ENCODE measurements at regions not wholly inside any gene's neighbourhood (a gene's known extent, or its start where the extent isn't known, plus 50 kb on each side); places are given as distances from the start of the nearest gene placed in this dataset.

DNA sequence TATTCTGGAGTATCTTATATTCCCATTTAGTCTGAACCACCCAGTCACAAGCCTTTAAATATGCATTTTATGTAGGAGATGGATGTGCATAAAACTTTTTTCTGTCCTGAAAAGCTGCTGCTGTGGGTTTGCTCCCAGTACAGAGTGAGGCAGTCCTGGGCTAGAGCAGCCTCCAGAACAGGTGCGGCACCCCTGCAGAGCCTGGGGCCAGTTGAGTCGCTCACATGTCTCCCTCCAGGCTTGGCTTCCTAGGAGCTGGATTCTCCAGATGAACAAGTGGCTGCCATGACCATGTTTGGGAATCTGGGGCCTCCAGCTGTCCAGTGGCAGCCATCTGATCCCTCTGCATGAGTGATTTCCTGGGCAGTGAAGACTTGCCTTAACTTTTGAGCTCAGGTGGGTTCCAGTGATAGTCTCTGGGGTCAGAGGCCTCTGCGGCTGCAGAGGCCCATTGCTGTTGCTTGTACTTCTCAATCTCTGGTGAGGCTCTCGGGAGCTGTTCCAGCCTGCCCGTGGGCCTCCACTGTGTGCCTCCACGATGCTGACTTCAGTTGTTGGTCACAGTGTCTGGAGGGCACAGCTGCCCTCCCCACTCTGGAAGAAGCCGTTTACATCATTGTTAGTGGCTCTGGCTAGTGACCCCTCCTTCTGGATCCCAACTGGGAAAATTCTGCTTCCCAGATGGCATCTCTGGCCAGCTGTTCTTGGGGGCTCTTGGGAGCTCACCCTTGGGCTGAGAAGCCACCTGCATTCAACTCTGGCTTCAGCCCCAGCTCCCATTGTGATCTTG is 120.4 kb downstream of the EMX2 start:
- Histone ChIP-seq H3K27ac (ENCODE audit: low read depth, low read length, poor library complexity, severe bottlenecking) (no peak overlapping the region), H3K4me3 (ENCODE audit: low read depth, low read length, poor library complexity, severe bottlenecking) (no peak overlapping the region), H3K4me1 (ENCODE audit: insufficient read depth, low read length, poor library complexity, severe bottlenecking) (no peaks in the 10 kb centered on the region), H3K27me3 (replicated peaks; ENCODE audit: insufficient read depth, low read depth, low read length, poor library complexity) (peaks cover 24% of the 10 kb centered on the region), H3K36me3 (ENCODE audit: insufficient read depth, low read length, poor library complexity, severe bottlenecking) (no peaks in the 10 kb centered on the region), H3K9me3 (ENCODE audit: low read depth, low read length, poor library complexity, severe bottlenecking) (no peaks in the 10 kb centered on the region)
- CTCF ChIA-PET: no interaction called here
- POLR2A ChIA-PET (ENCODE audit: low non-redundant PET): no interaction called here
- no peak for TF ChIP-seq EZH2 (IDR thresholded peaks at IDR 0.05; ENCODE audit: borderline replicate concordance, low read depth, low read length, poor library complexity, severe bottlenecking)
- TF ChIP-seq, protein P1, sequence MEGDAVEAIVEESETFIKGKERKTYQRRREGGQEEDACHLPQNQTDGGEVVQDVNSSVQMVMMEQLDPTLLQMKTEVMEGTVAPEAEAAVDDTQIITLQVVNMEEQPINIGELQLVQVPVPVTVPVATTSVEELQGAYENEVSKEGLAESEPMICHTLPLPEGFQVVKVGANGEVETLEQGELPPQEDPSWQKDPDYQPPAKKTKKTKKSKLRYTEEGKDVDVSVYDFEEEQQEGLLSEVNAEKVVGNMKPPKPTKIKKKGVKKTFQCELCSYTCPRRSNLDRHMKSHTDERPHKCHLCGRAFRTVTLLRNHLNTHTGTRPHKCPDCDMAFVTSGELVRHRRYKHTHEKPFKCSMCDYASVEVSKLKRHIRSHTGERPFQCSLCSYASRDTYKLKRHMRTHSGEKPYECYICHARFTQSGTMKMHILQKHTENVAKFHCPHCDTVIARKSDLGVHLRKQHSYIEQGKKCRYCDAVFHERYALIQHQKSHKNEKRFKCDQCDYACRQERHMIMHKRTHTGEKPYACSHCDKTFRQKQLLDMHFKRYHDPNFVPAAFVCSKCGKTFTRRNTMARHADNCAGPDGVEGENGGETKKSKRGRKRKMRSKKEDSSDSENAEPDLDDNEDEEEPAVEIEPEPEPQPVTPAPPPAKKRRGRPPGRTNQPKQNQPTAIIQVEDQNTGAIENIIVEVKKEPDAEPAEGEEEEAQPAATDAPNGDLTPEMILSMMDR (conservative IDR thresholded peaks at IDR 0.05; ENCODE audit: low read depth, low read length): no peak
- intact Hi-C loops (cut with micrococcal nuclease; ENCODE audit: unreplicated experiment): no loop called here
- no peak for DNase-seq (ENCODE audit: low spot score)
- no TSS peak for BruUV-seq (replicated peaks)

DNA sequence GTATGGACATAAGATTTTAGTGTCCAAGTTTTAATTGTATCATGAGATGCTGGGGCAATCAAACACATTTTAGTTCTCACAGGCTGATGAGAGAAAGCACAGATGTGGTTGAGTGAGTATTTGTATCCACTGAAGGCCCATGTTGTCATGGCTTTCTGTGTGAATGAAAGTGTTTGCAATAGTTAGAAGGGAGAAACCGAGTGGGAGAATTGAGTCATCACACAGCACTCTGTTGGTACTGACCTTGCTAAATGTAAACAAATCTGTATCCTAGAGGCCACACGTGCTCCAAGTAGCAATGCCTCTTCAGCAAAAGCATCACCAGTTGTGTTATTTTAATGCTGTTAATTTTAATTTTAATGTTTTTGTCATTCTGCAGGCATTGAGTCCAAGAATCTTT is 121.2 kb downstream of the EMX2 start:
- intact Hi-C loops (cut with micrococcal nuclease; ENCODE audit: unreplicated experiment): no loop called here
- peaks cover 23% of the 10 kb centered on the region for H3K27me3 ChIP-seq (replicated peaks; ENCODE audit: insufficient read depth, low read depth, low read length, poor library complexity)
- DNase-seq (ENCODE audit: low spot score): no peak
- H3K4me3 ChIP-seq (ENCODE audit: low read depth, low read length, poor library complexity, severe bottlenecking): no peak overlapping the region
- no peaks in the 10 kb centered on the region for H3K4me1 ChIP-seq (ENCODE audit: insufficient read depth, low read length, poor library complexity, severe bottlenecking)
- BruUV-seq (replicated peaks): no TSS peak
- no peaks in the 10 kb centered on the region for H3K36me3 ChIP-seq (ENCODE audit: insufficient read depth, low read length, poor library complexity, severe bottlenecking)
- H3K9me3 ChIP-seq (ENCODE audit: low read depth, low read length, poor library complexity, severe bottlenecking): no peaks in the 10 kb centered on the region
- ChIA-PET CTCF (no interaction called here), POLR2A (ENCODE audit: low non-redundant PET) (no interaction called here)
- H3K27ac ChIP-seq (ENCODE audit: low read depth, low read length, poor library complexity, severe bottlenecking): no peak overlapping the region
- TF ChIP-seq EZH2 (IDR thresholded peaks at IDR 0.05; ENCODE audit: borderline replicate concordance, low read depth, low read length, poor library complexity, severe bottlenecking): no peak
- TF ChIP-seq, protein P1 (conservative IDR thresholded peaks at IDR 0.05; ENCODE audit: low read depth, low read length): no peak

DNA sequence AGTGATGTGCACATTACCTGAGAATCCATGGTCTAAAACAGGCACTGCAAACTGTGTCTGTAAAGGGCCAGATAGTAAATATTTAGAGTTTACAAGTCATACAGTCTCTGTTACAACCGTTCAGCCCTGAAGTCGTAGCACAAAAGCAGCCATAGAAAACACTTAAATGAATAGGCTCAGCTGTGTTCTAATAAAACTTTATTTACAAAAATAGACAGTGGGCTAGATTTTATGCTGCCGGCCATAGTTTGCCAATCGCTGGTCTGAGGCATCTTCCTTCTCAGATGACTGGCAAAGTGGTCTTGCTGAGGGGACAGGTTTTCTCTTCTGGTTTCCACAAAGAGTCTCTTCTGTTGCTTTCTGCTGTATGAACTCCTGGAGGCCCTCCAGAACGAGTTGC is 121.7 kb downstream of the EMX2 start:
- H3K27ac ChIP-seq (ENCODE audit: low read depth, low read length, poor library complexity, severe bottlenecking): no peak overlapping the region
- H3K4me3 ChIP-seq (ENCODE audit: low read depth, low read length, poor library complexity, severe bottlenecking): no peak overlapping the region
- no peak for TF ChIP-seq EZH2 (IDR thresholded peaks at IDR 0.05; ENCODE audit: borderline replicate concordance, low read depth, low read length, poor library complexity, severe bottlenecking)
- TF ChIP-seq, protein P1 (conservative IDR thresholded peaks at IDR 0.05; ENCODE audit: low read depth, low read length): no peak
- H3K9me3 ChIP-seq (ENCODE audit: low read depth, low read length, poor library complexity, severe bottlenecking): no peaks in the 10 kb centered on the region
- no peaks in the 10 kb centered on the region for H3K36me3 ChIP-seq (ENCODE audit: insufficient read depth, low read length, poor library complexity, severe bottlenecking)
- no peak for DNase-seq (ENCODE audit: low spot score)
- BruUV-seq (replicated peaks): no TSS peak
- no peaks in the 10 kb centered on the region for H3K4me1 ChIP-seq (ENCODE audit: insufficient read depth, low read length, poor library complexity, severe bottlenecking)
- ChIA-PET CTCF (no interaction called here), POLR2A (ENCODE audit: low non-redundant PET) (no interaction called here)
- H3K27me3 ChIP-seq (replicated peaks; ENCODE audit: insufficient read depth, low read depth, low read length, poor library complexity): peaks cover 18% of the 10 kb centered on the region
- intact Hi-C loops (cut with micrococcal nuclease; ENCODE audit: unreplicated experiment): no loop called here

All from A673 (cell line).